ENCODE measurements at regions not wholly inside any gene's neighbourhood (a gene's known extent, or its start where the extent isn't known, plus 50 kb on each side); places are given as distances from the start of the nearest gene placed in this dataset.

- DNase-seq (ENCODE audit: low spot score in 2 of 2) = no peak
Measured at GRCh38 chr2:34402376-34402775, 803.3 kb upstream of the FAM98A start.

GRCh38 chr2:34401186-34401585 lies 802.1 kb upstream of the FAM98A start:
- Histone ChIP-seq H3K4me3 (no peak overlapping the region), H3K9me3 (no peaks in the 10 kb centered on the region), H3K27ac (no peak overlapping the region), H3K36me3 (no peaks in the 10 kb centered on the region), H3K4me1 (no peaks in the 10 kb centered on the region), H3K27me3 (no peaks in the 10 kb centered on the region)
- no peak for DNase-seq (ENCODE audit: low spot score in 2 of 2)
- no peak for TF ChIP-seq POLR2A (IDR thresholded peaks at IDR 0.05)
- TF ChIP-seq CTCF (IDR thresholded peaks at IDR 0.05) = no peak
- TF ChIP-seq EP300 (IDR thresholded peaks at IDR 0.05) = no peak
- WGBS, 2 donors = 88 to 93% methylated on average over 5 of the region's 5 CpGs

More at GRCh38 chr2:34402376-34402775, 803.3 kb upstream of the FAM98A start:
- Histone ChIP-seq H3K9me3 (no peaks in the 10 kb centered on the region), H3K4me3 (no peak overlapping the region), H3K27ac (no peak overlapping the region), H3K27me3 (no peaks in the 10 kb centered on the region), H3K36me3 (no peaks in the 10 kb centered on the region), H3K4me1 (no peaks in the 10 kb centered on the region)
- WGBS, 2 donors = 91 to 95% methylated on average over 3 of the region's 3 CpGs
- no peak for TF ChIP-seq POLR2A (IDR thresholded peaks at IDR 0.05)

- DNase-seq (ENCODE audit: low spot score in 2 of 2) = no peak
- Histone ChIP-seq H3K4me3 (no peak overlapping the region), H3K4me1 (no peaks in the 10 kb centered on the region), H3K27me3 (no peaks in the 10 kb centered on the region), H3K36me3 (no peaks in the 10 kb centered on the region), H3K27ac (no peak overlapping the region), H3K9me3 (no peaks in the 10 kb centered on the region)
- TF ChIP-seq EP300 (IDR thresholded peaks at IDR 0.05) (no peak), POLR2A (IDR thresholded peaks at IDR 0.05) (no peak), CTCF (IDR thresholded peaks at IDR 0.05) (no peak)
- 48 to 56% methylated on average over 2 of the region's 2 CpGs for WGBS, 2 donors
Measured at GRCh38 chr2:34388446-34388845, 789.3 kb upstream of the FAM98A start.

GRCh38 chr2:34387536-34387935 lies 788.4 kb upstream of the FAM98A start:
- H3K36me3 ChIP-seq = no peaks in the 10 kb centered on the region
- no peak for DNase-seq (ENCODE audit: low spot score in 2 of 2)
- H3K27ac ChIP-seq = no peak overlapping the region
- no peak for TF ChIP-seq POLR2A (IDR thresholded peaks at IDR 0.05)
- no peak for TF ChIP-seq EP300 (IDR thresholded peaks at IDR 0.05)
- no peak for TF ChIP-seq CTCF (IDR thresholded peaks at IDR 0.05)
- H3K4me3 ChIP-seq = no peak overlapping the region
- H3K27me3 ChIP-seq = no peaks in the 10 kb centered on the region
- H3K4me1 ChIP-seq = no peaks in the 10 kb centered on the region
- no peaks in the 10 kb centered on the region for H3K9me3 ChIP-seq
- 78 to 79% methylated on average over 3 of the region's 3 CpGs for WGBS, 2 donors

GRCh38 chr2:34379586-34379985 lies 780.5 kb upstream of the FAM98A start:
- DNase-seq (ENCODE audit: low spot score in 2 of 2) = no peak
- no peak overlapping the region for H3K4me3 ChIP-seq
- no peaks in the 10 kb centered on the region for H3K36me3 ChIP-seq
- no peaks in the 10 kb centered on the region for H3K4me1 ChIP-seq
- TF ChIP-seq EP300 (IDR thresholded peaks at IDR 0.05) (no peak), POLR2A (IDR thresholded peaks at IDR 0.05) (no peak), CTCF (IDR thresholded peaks at IDR 0.05) (no peak)
- no peak overlapping the region for H3K27ac ChIP-seq
- WGBS, 2 donors = 69 to 81% methylated on average over 2 of the region's 2 CpGs
- no peaks in the 10 kb centered on the region for H3K27me3 ChIP-seq
- no peaks in the 10 kb centered on the region for H3K9me3 ChIP-seq

GRCh38 chr2:34373586-34374233 lies 774.6 kb upstream of the FAM98A start:
- no peak for TF ChIP-seq EP300 (IDR thresholded peaks at IDR 0.05)
- TF ChIP-seq CTCF (IDR thresholded peaks at IDR 0.05) = no peak
- no peak for TF ChIP-seq POLR2A (IDR thresholded peaks at IDR 0.05)
- Histone ChIP-seq H3K4me3 (no peak overlapping the region), H3K27me3 (no peaks in the 10 kb centered on the region), H3K36me3 (no peaks in the 10 kb centered on the region), H3K27ac (no peak overlapping the region), H3K9me3 (no peaks in the 10 kb centered on the region), H3K4me1 (no peaks in the 10 kb centered on the region)
- WGBS, 2 donors = 65 to 70% methylated on average over 4 of the region's 4 CpGs
- no peak for DNase-seq (ENCODE audit: low spot score in 2 of 2)

Data from tibial nerve (tissue), 4 donors.